HG02840 (cell line): ENCODE measurements at regions not wholly inside any gene's neighbourhood (a gene's known extent, or its start where the extent isn't known, plus 50 kb on each side); places are given as distances from the start of the nearest gene placed in this dataset.
"Not testable (repeated sequence)": the region's sequence is repeated elsewhere in the genome, so short reads cannot be mapped to it uniquely, and the experiment has no call there.

Experiments used
- ATAC-seq: cut with Tn5 transposase; IDR thresholded peaks from one replicate; pipeline ENCODE4 v1.9.1; 2021; ENCODE audit warnings: mild to moderate bottlenecking, moderate library complexity, moderate number of reproducible peaks; ENCODE audit not compliant: unreplicated experiment, low FRiP score

DNA sequence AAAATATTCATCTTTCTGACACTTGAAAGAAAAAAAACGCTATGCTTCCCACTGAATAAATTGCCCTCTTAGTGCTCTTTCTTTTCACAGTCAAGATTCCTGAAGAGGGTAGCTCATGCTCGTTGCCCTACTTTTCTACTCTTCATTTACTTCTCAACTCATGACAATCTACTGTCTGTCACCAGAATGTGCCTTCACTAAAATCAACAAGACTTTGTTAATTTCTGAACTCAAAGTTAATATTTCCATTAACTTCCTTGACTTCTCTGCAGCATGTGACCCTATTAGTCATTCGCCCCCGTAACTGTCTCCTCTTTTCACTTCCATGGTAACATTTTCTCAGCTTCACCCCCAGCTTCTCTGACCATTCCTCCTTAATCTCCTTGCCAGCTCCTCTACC, 98.9 kb upstream of the MAPRE2 start:
- no peak for ATAC-seq

DNA sequence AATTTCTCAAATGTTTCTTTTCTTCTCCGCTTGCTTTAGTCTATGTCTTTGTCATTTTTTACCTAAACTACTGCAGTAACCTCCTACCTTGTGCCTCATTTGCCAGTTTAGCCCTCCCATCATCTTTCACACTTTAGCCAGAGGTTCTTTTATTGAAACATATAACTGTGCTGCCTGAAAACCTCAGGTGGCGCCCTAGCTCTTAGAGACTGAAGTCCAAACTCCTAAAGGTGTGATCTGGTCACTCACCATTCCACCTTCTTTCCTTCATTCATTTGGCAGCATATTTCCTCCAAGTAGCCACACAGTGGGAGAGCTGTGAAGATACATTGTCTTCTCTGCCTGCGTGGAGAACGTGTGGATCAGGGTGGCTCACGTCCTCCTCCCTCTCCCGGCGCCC, 98.2 kb upstream of the MAPRE2 start:
- ATAC-seq = no peak

DNA sequence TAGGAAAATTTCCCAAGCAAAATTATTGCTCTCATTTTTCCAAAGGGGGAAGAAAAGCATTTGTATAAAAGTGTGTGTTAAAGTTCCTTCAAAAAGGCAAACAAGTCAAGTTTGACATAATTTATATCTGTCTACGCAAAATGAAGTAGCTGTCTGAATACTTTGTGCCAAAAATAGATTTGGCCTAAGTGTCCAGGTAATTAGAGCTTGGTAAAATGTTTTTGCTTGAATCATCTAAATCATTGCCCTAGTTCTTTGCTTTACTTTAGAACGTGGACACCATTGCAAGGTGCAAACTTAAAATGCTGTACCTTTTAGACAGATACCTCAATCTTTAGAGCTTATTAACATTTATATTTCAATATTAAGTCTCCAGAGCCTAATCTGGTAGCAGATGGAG, 97.6 kb upstream of the MAPRE2 start:
- ATAC-seq = no peak

DNA sequence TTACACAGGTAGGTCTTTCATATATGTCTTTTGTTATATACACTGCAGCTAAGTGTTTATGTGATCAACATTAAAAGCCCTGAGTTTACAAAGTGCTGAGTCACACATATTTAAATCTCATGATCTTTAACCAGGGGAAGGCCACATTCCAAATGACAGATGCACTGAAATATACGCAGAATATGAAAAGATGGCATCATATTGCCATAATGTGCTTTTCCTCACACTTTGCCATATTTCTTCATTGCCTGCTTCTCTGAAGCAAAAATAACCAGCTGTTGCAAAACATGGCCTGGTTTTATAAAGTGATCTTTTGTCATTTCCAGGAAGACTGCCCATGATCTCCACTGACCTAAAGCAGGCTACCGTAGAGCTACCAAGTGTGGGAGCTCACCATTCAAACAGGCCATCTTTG, 93.5 kb upstream of the MAPRE2 start:
- ATAC-seq = no peak

DNA sequence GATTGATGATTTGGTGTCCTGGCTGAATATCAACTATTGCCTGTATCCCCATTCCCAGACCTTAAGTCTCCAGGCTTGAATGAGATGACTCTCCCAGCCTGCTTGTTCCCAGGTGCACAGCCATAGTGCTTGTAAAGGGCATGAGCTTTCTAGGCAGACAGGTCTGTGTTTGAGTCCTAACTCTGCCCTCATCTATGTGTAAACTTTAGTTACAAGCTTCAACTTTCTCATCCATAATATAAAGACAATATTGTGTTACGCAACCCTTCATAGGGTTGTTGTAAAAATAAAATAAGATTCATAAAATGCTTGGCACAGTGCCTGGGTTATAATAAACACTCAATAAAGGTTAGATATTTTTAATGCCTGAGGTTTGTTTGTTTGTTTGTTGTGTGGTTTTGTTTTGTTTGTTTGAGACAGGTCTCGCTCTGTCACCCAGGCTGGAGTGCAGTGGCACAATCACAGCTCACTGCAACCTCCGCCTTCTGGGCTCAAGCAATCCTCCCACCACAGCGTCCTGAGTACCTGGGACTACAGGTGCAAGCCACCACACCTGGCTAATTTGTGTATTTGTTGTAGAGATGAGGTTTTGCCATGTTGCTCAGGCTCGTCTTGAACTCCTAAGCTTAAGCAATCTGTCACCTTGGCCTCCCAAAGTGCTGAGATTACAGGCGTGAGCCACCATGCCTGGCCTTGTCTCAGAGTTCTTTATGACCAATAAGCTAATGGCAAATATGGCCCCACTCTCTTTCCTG, 89.4 kb upstream of the MAPRE2 start:
- ATAC-seq = no peak

DNA sequence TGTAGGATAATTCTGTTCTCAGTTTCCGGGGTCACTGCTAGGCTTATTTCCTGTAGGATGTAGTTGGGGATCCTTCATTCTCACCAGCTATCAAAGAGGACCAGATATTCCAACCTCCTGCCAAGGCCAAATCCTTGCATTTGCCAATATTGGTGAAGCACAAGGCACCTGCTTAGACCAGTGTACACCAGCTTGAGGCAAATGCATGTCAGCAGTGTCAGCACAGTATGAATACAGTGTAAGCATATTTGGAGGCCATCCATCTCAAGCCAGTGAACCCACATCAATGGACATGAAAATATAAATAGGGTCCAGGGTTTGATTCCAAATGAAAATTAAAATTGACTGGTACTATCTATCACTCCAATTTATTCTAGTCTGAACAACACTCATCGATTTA, 88.0 kb upstream of the MAPRE2 start:
- no peak for ATAC-seq

DNA sequence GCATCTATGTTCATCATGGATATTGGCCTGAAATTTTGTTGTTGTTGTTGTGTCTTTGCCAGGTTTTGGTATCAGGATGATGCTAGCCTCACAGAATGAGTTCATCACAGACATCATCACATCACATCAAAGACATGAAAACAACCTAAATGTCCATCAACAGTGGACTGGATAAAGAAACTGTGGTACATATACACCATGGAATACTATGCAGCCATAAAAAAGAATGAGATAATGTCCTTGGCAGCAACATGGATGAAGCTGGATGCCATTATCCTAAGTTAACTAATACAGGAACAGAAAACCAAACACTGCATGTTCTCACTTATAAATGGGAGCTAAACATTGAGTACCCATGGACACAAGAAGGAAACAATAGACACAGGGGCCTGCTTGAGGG, 85.7 kb upstream of the MAPRE2 start:
- ATAC-seq = not testable (repeated sequence)

DNA sequence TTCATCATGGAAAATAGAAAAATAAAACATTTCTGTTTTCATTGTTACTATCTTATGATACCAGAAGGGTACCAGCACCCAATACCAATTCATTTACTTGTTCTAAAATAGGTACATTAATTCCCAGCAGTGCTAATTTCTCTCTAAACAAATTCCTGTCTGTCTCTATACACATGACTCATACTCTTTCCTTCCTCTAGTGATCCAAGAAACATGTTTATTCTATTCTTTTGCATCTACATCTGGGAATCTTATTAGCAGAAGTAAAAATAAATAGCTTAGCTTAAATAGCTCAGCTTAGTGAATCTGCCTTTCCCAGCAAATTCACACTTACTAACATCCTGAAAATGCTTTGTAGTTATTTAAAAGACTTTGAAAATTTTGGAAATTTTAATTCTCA, 84.5 kb upstream of the MAPRE2 start:
- no peak for ATAC-seq

DNA sequence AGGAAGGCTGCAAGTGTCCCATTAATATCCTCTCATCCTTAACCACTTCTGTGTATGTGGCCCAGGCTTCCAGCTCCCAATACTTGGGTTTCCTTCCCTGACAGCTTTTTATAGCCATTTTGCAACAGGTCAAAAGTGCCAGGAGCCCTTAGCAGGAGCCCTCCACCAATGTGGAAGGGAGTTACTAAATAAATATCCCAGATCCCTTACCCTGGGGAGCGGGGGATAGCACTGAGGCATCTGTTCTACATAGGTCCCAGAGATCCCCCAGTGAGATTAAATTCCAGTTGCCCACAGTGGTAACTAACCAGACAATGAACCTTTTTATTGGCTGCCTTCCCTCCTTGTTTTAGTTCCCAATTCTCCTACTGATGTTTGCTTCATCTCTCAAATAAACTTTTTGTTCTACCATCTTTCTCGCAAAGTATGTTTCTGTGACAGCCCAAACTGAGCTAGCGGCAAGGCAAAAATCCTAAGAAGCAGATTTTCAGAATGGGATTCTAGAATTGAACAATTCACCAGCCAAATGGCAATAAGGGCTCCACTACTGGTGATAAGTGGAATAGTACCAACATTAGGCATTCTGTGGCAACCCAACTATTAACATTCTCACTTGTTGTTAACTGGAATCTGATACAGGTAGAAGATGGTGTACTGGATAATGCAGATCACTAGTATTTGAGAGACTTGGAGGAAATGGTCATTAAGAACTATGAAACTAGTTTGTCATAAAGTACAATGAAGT, 83.9 kb upstream of the MAPRE2 start:
- no peak for ATAC-seq

DNA sequence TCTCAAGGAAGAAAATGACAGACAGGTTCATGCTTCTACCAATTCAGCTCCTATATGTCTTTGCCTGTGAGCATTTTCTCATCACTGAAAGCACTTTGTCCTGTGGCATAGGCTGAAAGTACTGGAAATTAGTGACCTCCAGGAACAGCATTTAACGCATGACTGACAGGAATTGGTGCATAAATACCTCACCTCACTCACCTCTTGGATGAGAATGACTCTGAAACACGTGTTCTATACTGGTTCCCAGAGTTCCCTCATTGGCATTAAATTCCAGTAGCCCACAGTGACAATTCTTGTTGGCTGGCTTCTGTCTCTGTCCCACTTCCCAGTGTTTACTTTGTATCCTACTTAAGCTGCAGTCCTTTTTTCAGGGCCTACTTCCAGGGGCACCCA, 83.4 kb upstream of the MAPRE2 start:
- ATAC-seq = no peak

DNA sequence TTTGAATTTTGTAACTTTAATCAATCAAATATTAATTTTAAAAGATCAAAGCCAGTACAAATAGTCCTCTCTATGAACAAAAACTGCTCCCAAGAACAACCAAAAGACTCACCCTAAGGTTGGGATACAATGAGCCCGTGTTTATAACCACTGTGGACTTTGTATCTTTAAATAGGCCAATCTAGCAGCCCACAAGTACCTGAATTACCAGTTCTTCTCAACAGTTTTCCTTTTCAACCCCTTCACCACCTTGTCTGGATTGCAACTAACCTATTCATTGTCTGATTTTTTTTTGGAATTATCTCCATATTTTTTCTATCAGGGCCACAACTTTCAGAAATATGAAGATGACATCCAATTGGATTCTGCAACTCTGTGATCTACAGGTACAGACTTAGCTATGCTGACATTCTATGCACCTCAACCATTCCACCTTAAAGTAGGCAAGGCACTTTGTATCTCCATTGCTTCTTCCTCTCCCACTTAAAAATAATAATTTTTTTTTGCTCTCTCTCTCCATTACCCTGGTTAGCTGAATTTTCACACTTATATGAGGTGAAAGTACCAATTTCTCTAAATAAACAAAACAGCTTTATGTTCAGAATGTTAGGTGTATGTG, 81.9 kb upstream of the MAPRE2 start:
- no peak for ATAC-seq

DNA sequence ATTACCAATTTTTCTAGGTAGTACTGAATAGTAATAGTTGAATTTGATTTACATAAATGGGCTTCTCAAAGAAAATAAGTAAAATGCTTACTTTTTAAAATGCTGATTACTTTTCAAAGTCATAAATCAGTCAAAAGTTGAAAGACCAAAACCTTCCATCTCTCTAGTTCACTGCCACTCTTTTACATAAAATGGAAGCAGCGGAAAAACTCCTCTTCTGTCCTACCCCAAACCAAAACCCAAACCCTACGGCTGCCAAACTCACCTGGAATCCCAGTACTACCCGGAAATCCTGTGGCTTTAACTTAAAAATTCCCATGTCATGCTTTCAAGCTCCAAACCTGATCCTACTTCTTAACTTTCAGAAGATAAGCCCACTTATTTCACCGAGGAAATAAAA, 81.2 kb upstream of the MAPRE2 start:
- no peak for ATAC-seq

DNA sequence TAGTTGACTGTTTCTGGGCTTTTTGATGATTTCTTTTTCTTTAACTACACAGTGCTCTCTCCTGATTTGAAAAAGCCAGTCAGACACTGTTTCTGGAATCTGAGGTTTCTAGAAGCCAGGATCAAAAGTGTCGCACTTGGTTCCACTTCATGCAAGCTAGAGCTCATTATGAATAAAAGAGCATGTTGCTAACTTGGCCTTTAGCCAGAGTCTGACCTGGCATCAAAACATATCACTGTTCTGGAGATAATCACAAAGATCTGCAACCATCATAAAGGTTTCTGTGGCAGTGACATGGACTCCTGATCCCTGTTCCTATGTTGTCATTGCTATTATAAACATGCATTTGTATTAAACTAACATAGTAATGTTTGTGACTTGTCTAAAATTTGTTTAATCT, 76.1 kb upstream of the MAPRE2 start:
- no peak for ATAC-seq

DNA sequence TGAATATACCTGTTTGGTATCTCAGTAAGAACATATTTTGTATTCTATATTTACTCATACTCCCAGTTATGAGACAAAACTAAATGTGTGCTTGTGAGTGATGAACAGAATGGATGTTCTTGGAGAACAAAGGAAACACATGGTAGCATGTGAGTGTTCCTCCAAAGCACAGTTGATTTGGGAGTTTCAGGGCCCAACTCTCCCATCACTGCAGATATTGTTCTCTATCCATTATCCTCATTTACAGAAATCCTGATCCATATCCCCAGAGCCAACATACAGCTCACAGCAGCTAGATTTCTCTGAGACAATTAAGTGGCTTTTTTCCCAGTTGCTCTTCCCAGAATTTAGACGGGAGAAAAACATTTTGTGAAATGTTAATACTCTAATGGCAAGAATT, 75.6 kb upstream of the MAPRE2 start:
- ATAC-seq = no peak

DNA sequence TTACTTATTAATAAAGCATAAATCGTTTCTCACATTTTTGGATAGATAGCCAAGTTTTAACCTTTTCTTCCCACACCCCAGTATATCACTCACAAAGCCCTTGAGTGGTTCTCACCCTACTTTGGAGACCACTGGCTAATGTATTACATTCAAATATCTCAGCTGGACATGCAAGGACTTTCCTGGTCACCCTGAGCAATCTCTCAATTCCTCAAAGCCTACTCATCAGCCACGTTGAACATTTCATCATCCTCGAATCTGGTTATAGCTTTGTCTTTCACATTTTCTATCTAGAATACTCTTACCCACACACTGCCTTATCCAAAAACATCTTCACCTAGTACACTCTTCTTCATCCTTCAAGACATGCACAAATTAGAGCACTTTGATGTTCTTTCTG, 71.1 kb upstream of the MAPRE2 start:
- no peak for ATAC-seq

DNA sequence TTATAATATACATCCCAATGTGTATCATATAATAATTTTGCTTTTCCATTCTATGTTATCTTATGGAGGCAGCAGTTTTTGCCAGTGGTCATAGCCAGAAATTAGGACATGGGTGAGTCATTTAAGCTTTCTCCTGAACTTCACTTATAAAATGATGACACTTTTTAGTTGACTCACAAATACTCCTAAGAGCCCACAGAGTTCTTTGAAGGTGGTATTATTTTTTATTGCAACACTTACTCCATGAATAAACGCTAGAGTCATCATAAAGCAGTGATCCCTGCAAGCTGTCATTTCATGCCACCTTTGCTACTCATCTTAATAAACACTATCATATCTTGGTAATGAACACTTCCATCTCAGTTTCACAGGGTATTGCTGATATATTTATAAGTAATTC, 69.9 kb upstream of the MAPRE2 start:
- ATAC-seq = no peak

DNA sequence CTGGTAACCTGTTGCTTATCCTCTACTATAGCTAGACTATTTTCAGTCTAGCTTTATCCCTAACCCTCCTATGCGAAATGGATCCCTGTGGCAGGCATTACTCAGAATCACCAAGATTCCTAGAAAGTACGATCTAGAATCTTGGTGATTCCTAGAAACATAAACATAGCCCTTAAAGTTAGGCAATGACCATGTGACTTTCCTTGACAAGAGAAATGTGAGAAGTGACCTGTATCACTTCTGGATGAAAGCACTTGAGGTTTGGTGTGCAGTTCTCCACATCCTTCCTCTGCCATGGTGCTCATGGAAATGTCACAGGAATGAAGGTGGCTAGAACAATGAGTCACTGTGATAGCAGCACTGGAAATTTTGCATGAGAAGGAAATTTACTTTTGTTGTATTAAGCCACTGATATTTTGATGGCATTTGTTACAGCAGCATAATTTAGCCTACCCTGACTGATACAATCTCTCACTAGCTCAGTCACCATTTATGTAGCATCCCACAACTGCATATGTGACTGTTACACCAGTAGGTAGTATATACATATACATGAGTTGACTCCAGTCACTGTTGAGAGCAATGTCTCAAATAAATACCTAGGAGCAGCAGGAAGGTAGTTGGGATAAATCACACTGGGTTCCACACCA, 68.3 kb upstream of the MAPRE2 start:
- ATAC-seq = no peak

DNA sequence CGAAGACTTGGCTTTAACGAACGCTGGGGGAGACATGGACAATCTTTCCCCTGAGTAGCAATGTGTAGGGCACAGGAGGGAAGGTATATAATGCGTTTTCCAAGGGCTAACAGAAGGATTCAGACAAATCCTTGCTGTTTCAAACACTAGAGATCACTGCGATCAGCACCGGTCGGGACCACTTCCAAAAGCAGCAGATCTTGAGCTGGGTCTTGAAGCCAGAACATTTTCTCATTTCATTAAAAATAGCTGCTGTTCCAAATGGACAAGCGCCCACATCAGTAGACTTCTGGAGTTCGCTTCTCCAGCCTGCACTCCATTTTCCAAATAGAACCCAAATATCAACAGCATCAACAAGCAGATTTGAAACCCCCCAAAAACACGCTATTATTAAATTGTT, 65.1 kb upstream of the MAPRE2 start:
- ATAC-seq = no peak

DNA sequence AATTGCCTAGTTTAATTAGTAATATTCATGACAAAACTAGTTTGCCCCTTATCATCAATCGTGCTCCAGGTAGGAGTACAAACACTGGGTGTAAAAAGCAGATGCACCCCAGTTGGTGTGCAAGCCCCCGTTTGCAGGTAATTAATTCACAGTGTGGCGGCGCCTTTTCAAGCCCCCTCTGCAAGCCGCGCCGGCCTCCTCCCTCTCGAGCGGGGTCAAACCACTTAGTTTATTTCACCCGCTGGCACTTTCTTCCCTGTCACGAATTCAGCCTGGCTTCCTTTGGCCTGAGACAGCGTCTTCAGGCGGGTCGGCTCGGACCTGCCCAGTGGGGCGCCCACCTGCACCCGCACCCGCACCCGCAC, 64.7 kb upstream of the MAPRE2 start:
- ATAC-seq = no peak

DNA sequence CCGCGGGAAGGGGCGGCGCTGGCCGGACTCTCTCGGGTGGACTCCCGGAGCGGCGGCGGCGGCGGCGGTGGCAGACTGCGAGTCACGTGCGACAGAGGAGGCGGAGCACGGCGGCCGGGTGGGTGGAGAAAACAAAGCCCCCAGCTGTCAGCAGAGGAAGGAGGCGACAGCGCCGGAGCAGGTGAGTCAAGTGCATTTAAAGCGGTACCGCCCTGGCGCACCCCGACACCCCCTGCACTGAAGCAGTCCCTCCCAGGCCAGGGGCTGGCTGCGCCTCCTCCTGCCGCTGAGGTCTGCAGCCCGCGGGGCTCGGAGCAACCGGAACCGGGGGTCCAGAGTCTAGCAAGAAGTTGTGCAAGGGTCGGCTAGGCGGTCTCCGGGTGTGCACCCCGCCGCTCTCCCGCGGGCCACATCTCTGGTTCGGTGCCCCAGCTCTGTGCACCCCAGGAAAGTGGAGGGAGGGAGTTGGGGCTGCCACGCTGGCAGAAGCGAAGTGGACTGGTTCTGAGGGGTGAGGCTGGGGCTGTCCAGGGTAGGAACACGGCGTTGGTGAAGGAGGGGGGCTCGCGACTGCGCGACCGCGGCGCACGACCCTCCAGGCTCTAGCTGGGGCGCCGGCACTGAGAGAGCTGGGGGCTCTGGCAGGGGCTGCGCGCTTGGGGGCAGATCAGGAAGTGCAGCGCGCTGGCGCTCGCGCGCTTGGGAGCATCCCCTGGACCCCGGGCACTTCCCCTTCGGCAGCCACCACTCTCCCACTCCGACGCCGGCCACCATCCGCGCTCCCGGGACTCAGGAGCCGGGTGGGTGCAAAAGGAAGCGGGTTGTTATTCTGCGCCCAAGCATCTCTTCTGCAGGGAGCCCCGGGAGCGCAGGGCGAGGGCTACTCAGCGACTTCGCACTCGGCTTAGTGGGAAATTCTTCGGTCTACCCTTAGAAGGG, 64.0 kb upstream of the MAPRE2 start:
- ATAC-seq = peak; percentile 64
